SKM-1 (cell line): ENCODE measurements at regions not wholly inside any gene's neighbourhood (a gene's known extent, or its start where the extent isn't known, plus 50 kb on each side); places are given as distances from the start of the nearest gene placed in this dataset.
"Not testable (repeated sequence)": the region's sequence is repeated elsewhere in the genome, so short reads cannot be mapped to it uniquely, and the experiment has no call there.

Experiments
- DNase-seq: peaks from one replicate; lab custom pipeline; 2025; ENCODE audit not compliant: unreplicated experiment; lab: John Stamatoyannopoulos, UW

- no peak for DNase-seq
Measured at GRCh38 chr3:158882445-158882844, 80.6 kb downstream of the MFSD1 start.

- no peak for DNase-seq
Measured at GRCh38 chr3:158896729-158897128, 94.9 kb downstream of the MFSD1 start.

- no peak for DNase-seq
Measured at GRCh38 chr3:158906749-158907148, 104.9 kb downstream of the MFSD1 start.

GRCh38 chr3:158908187-158908734, 106.4 kb downstream of the MFSD1 start:
- no peak for DNase-seq

GRCh38 chr3:158909870-158910269, 108.0 kb downstream of the MFSD1 start:
- DNase-seq, result no peak

GRCh38 chr3:158911586-158911985, 109.7 kb downstream of the MFSD1 start:
- DNase-seq, result no peak

- DNase-seq, result no peak
Measured at GRCh38 chr3:158912188-158912587, 110.3 kb downstream of the MFSD1 start.

- no peak for DNase-seq
Measured at GRCh38 chr3:158912621-158913020, 110.8 kb downstream of the MFSD1 start.

- DNase-seq, result no peak
Measured at GRCh38 chr3:158916111-158916510, 114.3 kb downstream of the MFSD1 start.

- DNase-seq, result peak; percentile 44
Measured at GRCh38 chr3:158918008-158918407, 116.2 kb downstream of the MFSD1 start.

GRCh38 chr3:158918451-158918850, 116.6 kb downstream of the MFSD1 start:
- DNase-seq, result no peak

- DNase-seq, result no peak
Measured at GRCh38 chr3:158920371-158920770, 118.5 kb downstream of the MFSD1 start.

- DNase-seq, result no peak
Measured at GRCh38 chr3:158925021-158925420, 123.2 kb downstream of the MFSD1 start.

- no peak for DNase-seq
Measured at GRCh38 chr3:158925828-158926494, 124.1 kb downstream of the MFSD1 start.

- DNase-seq, result no peak
Measured at GRCh38 chr3:158935846-158936245, 134.0 kb downstream of the MFSD1 start.

GRCh38 chr3:158936530-158937113, 134.8 kb downstream of the MFSD1 start:
- DNase-seq, result no peak

GRCh38 chr3:158950178-158950901, 148.5 kb downstream of the MFSD1 start:
- DNase-seq, result no peak

GRCh38 chr3:158953131-158953530, 151.3 kb downstream of the MFSD1 start:
- DNase-seq, result no peak

GRCh38 chr3:158954420-158954819, 152.6 kb downstream of the MFSD1 start:
- DNase-seq, result no peak

GRCh38 chr3:158957777-158958176, 155.9 kb downstream of the MFSD1 start:
- not testable (repeated sequence) for DNase-seq

GRCh38 chr3:158958873-158959272, 157.0 kb downstream of the MFSD1 start:
- no peak for DNase-seq

- DNase-seq, result no peak
Measured at GRCh38 chr3:158961471-158961870, 159.6 kb downstream of the MFSD1 start.
